HEK293 (cell line): ENCODE measurements at regions not wholly inside any gene's neighbourhood (a gene's known extent, or its start where the extent isn't known, plus 50 kb on each side); places are given as distances from the start of the nearest gene placed in this dataset.

Experiments used
- CTCF ChIA-PET: fragments of 350-600 bp; formaldehyde crosslinking; extraction: SDS; loops from one replicate; lab custom pipeline; 2021; ENCODE audit warnings: antibody characterized with exemption; lab: Yijun Ruan, JAX
- POLR2A ChIA-PET: fragments of 300-600 bp; formaldehyde crosslinking; extraction: SDS; loops from one replicate; lab custom pipeline; 2020; ENCODE audit warnings: antibody characterized with exemption, inconsistent platforms; lab: Yijun Ruan, JAX
- H3K27ac ChIP-seq: fragments of 200-500 bp; sonication (Bioruptor generic); 2 replicates; pipeline ENCODE4 v1.5.1; 2014; ENCODE audit warnings: low read depth, low read length, control low read depth, inconsistent platforms; ENCODE audit errors: extremely low read depth
- H3K36me3 ChIP-seq, 2 experiments: fragments of 200-500 bp in 1 of 2; sonication (Bioruptor generic) in 1 of 2; 1 replicate in 1 of 2; 2 replicates in 1 of 2; pipeline ENCODE4 v1.5.1; 2014 to 2017; ENCODE audit warnings: inconsistent platforms in 2 of 2, low read length in 2 of 2; ENCODE audit not compliant: control insufficient read depth in 2 of 2, insufficient read depth in 1 of 2
- H3K4me1 ChIP-seq: fragments of 200-500 bp; sonication (Bioruptor generic); 2 replicates; pipeline ENCODE4 v1.5.1; 2014; ENCODE audit warnings: mild to moderate bottlenecking, low read length, inconsistent platforms; ENCODE audit not compliant: control insufficient read depth, insufficient read depth
- H3K4me3 ChIP-seq: 2 replicates; pipeline ENCODE4 v1.5.1; 2011; ENCODE audit warnings: low read depth, mild to moderate bottlenecking, control low read depth, low read length, moderate library complexity
- H3K9me3 ChIP-seq: fragments of 200-500 bp; sonication (Bioruptor generic); 2 replicates; pipeline ENCODE4 v1.5.1; 2014; ENCODE audit warnings: low read depth, low read length, inconsistent platforms; ENCODE audit not compliant: control insufficient read depth, insufficient read depth
- KLF1 ChIP-seq: fragments of 450-650 bp; formaldehyde crosslinking; IDR thresholded peaks from 2 replicates; pipeline ENCODE4 v1.5.1; 2016; ENCODE audit warnings: missing biosample characterization, missing genetic modification characterization
- MEIS1 ChIP-seq: sonication (generic); formaldehyde crosslinking; IDR thresholded peaks from 2 replicates; pipeline ENCODE4 v1.8.1; 2022; ENCODE audit warnings: missing genetic modification reagents, mild to moderate bottlenecking, borderline replicate concordance
- OSR2 ChIP-seq: fragments of 450-650 bp; formaldehyde crosslinking; IDR thresholded peaks from 2 replicates; pipeline ENCODE4 v1.5.1; 2016; ENCODE audit warnings: missing biosample characterization, missing genetic modification characterization
- PATZ1 ChIP-seq: fragments of 450-650 bp; formaldehyde crosslinking; IDR thresholded peaks from 2 replicates; pipeline ENCODE4 v1.5.1; 2016; ENCODE audit warnings: missing biosample characterization, missing genetic modification characterization
- PRDM2 ChIP-seq: fragments of 450-650 bp; formaldehyde crosslinking; IDR thresholded peaks from 2 replicates; pipeline ENCODE4 v1.5.1; 2016; ENCODE audit warnings: missing biosample characterization, missing genetic modification characterization, borderline replicate concordance
- SP7 ChIP-seq: fragments of 450-650 bp; formaldehyde crosslinking; IDR thresholded peaks from 2 replicates; pipeline ENCODE4 v1.5.1; 2016; ENCODE audit warnings: missing biosample characterization, missing genetic modification characterization
- ZFP41 ChIP-seq: fragments of 450-650 bp; formaldehyde crosslinking; IDR thresholded peaks from 2 replicates; pipeline ENCODE4 v1.5.1; 2016; ENCODE audit warnings: missing biosample characterization, missing genetic modification characterization, borderline replicate concordance
- ZNF155 ChIP-seq: fragments of 450-650 bp; formaldehyde crosslinking; IDR thresholded peaks from 2 replicates; pipeline ENCODE4 v1.5.1; 2016; ENCODE audit warnings: missing biosample characterization, missing genetic modification characterization
- ZNF174 ChIP-seq: fragments of 450-650 bp; formaldehyde crosslinking; IDR thresholded peaks from 2 replicates; pipeline ENCODE4 v1.5.0; 2017; ENCODE audit warnings: missing biosample characterization, mild to moderate bottlenecking, missing genetic modification characterization
- ZNF23 ChIP-seq: fragments of 450-650 bp; formaldehyde crosslinking; IDR thresholded peaks from 2 replicates; pipeline ENCODE4 v1.5.1; 2016; ENCODE audit warnings: missing biosample characterization, missing genetic modification characterization, borderline replicate concordance
- ZNF239 ChIP-seq: fragments of 450-650 bp; formaldehyde crosslinking; IDR thresholded peaks from 2 replicates; pipeline ENCODE4 v1.5.1; 2016; ENCODE audit warnings: missing biosample characterization, missing genetic modification characterization
- ZNF274 ChIP-seq, 2 experiments: fragments of 200-500 bp in 1 of 2; fragments of 450-650 bp in 1 of 2; sonication (Bioruptor generic) in 1 of 2; formaldehyde crosslinking in 1 of 2; IDR thresholded peaks; 2 replicates each; pipeline versions ENCODE4 v1.5.1 to v1.6.1; 2014 to 2016; ENCODE audit warnings: borderline replicate concordance in 1 of 2, inconsistent platforms in 1 of 2, low read length in 1 of 2, missing biosample characterization in 1 of 2, missing genetic modification characterization in 1 of 2
- ZNF324 ChIP-seq: fragments of 450-650 bp; formaldehyde crosslinking; IDR thresholded peaks from 2 replicates; pipeline ENCODE4 v1.5.1; 2016; ENCODE audit warnings: missing biosample characterization, missing genetic modification characterization
- ZNF362 ChIP-seq: fragments of 450-650 bp; formaldehyde crosslinking; IDR thresholded peaks from 2 replicates; pipeline ENCODE4 v1.5.1; 2016; ENCODE audit warnings: missing biosample characterization, missing genetic modification characterization
- ZNF571 ChIP-seq: fragments of 450-650 bp; formaldehyde crosslinking; IDR thresholded peaks from 2 replicates; pipeline ENCODE4 v1.5.0; 2017; ENCODE audit warnings: missing biosample characterization, missing genetic modification characterization
- ZNF580 ChIP-seq: fragments of 450-650 bp; formaldehyde crosslinking; IDR thresholded peaks from 2 replicates; pipeline ENCODE4 v1.5.1; 2016; ENCODE audit warnings: missing biosample characterization, missing genetic modification characterization
- ZNF585B ChIP-seq: fragments of 450-650 bp; formaldehyde crosslinking; IDR thresholded peaks from 2 replicates; pipeline ENCODE4 v1.5.1; 2016; ENCODE audit warnings: missing biosample characterization, missing genetic modification characterization
- ZNF626 ChIP-seq: fragments of 450-650 bp; sonication (Bioruptor Pico); formaldehyde crosslinking; IDR thresholded peaks from 2 replicates; pipeline ENCODE4 v1.5.1; 2018; ENCODE audit warnings: missing biosample characterization, missing genetic modification characterization, inconsistent platforms
- ZSCAN16 ChIP-seq: fragments of 450-650 bp; formaldehyde crosslinking; IDR thresholded peaks from 2 replicates; pipeline ENCODE4 v1.5.1; 2016; ENCODE audit warnings: missing biosample characterization, missing genetic modification characterization

GRCh38 chr5:28313321-28313951, 1275.0 kb upstream of the CDH9 start:
- TF ChIP-seq SP7 (tag by site-specific recombination) (no peak), ZNF274 (IDR thresholded peaks at IDR 0.05; ENCODE audit: low read length) (no peak), ZNF274 (tag by site-specific recombination; IDR thresholded peaks at IDR 0.05; ENCODE audit: borderline replicate concordance) (no peak), PATZ1 (tag by site-specific recombination) (no peak), ZNF324 (tag by site-specific recombination) (no peak), PRDM2 (tag by site-specific recombination) (no peak), ZNF626 (tag by site-specific recombination) (no peak), ZNF239 (no peak), ZNF362 (no peak), ZNF155 (no peak), ZNF580 (tag by site-specific recombination) (no peak), KLF1 (tag by site-specific recombination) (no peak), ZNF174 (tag by site-specific recombination) (no peak), ZSCAN16 (tag by site-specific recombination) (no peak), ZNF571 (tag by site-specific recombination) (no peak), ZNF585B (tag by site-specific recombination) (no peak), ZNF23 (tag by site-specific recombination) (no peak), MEIS1 (no peak), OSR2 (tag by site-specific recombination) (no peak), ZFP41 (no peak)
- no peak overlapping the region for H3K4me3 ChIP-seq
- POLR2A ChIA-PET: no interaction called here

More at GRCh38 chr5:28313321-28313951, 1275.0 kb upstream of the CDH9 start:
- CTCF ChIA-PET: interaction anchor here (0.6 kb wide), 1 partner anchor 32 kb away, joined by 3 read pairs; no protein-coding TSS in a partner anchor
- Histone ChIP-seq H3K27ac (no peak overlapping the region), H3K4me1 (no peaks in the 10 kb centered on the region), H3K36me3 (no peaks in the 10 kb centered on the region), H3K9me3 (peaks cover 3% of the 10 kb centered on the region)
